Stimulated activated naive CD4-positive, alpha-beta T cell (primary cell): ENCODE measurements at regions not wholly inside any gene's neighbourhood (a gene's known extent, or its start where the extent isn't known, plus 50 kb on each side); places are given as distances from the start of the nearest gene placed in this dataset.

Experiments used
- DNase-seq, 6 experiments: peaks; one replicate each; lab custom pipeline; 2025; lab: John Stamatoyannopoulos, UW

DNA sequence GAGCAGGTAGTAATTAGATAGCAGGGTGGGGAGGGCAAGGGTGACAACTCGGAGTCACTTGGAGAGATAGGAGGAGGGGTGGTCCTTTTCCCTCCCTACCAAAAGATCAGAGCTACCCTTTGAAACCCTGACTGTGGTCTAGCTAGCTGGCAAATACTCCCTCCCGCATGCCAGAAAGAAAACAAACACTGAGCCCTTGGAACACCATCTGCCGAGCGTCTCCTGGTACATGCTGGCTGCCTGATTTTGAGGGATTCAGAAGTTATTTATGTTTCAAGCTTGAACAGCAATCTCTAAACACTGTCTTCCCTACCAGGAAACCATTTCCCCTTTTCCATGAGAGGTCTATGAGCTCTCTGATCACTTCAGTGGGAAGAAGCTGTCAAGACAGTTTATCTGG lies 291.6 kb upstream of the CFAP20DC start:
- no peak for DNase-seq

DNA sequence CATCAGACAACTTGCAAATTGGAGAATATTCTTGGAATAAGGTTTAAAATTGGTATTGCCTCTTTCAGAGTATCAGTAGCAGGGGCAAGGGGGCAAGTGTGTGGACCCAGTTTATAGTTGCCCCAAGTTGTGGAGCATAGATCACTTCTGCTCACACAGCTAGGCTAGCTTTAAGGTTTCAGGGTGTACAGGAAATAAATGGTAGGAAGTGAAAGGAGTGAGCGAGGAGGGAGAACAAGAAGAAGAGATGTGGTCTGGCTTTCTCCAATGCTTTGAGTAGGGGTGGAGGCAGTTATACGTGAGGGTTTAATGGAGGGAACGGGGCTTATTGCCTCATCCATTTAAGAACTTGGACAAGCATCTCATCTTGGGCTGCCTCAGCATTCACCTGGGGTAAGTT lies 290.0 kb upstream of the CFAP20DC start:
- DNase-seq, result no peak

DNA sequence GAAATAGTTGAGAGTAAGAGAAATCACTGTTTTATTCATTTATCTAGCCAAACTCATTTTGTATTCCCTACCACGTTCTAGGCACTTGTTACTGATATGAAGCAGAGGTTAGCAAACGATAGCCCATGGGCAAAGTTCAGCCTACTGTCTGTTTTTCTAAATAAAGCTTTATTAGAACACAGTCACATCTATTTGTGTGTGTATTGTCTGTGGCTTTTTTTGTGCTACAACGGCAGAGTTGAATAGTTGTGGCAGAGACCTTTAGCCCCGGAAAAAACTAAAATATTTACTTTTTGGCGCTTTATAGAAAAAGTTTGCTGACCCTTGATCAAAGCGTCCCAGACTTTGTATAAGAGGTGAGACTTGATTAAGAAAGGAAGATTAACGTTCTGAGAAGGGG lies 289.1 kb upstream of the CFAP20DC start:
- DNase-seq, result no peak

DNA sequence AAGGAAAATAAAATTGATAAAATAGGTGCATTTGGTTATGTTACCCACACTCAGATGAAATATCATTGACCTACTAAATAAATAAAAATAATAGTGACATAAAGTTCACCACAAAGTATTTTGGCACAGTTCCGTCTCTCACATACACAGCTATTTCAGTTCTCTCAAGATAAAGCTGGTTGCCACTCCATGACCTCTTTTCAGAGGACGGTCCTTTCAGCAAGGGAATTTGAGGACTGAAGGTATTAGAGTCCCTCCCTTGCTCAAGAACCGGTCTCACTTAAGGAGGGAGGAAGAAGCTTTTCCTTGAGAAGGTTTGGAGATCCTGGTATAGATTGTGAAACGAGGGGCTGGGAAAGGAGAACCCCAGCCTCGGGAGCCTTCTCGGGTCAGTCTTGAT lies 285.5 kb upstream of the CFAP20DC start:
- DNase-seq, result no peak

- DNase-seq, result no peak
Observed at GRCh38 chr3:59334585-59334984, 284.8 kb upstream of the CFAP20DC start.

DNA sequence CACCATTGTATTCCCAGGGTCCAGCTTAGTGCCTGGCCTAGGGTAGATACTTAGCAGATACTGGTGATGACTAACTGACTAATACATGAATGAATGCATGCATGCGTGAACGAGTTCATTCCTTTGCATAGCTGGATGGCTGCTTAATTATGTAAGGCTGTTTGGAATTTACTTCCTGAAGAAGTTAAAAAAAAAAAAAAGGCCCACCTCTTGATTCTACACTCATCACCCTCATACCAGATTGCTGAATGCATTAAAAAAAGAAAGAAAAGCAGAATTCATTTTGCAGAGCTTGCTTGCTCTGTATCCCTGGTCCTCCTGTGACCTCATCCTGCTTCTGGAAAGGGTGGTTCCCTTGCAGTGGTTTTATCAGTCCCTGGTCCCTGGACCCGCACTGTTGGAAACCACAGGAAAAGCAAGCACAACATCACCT lies 277.6 kb upstream of the CFAP20DC start:
- no peak for DNase-seq

DNA sequence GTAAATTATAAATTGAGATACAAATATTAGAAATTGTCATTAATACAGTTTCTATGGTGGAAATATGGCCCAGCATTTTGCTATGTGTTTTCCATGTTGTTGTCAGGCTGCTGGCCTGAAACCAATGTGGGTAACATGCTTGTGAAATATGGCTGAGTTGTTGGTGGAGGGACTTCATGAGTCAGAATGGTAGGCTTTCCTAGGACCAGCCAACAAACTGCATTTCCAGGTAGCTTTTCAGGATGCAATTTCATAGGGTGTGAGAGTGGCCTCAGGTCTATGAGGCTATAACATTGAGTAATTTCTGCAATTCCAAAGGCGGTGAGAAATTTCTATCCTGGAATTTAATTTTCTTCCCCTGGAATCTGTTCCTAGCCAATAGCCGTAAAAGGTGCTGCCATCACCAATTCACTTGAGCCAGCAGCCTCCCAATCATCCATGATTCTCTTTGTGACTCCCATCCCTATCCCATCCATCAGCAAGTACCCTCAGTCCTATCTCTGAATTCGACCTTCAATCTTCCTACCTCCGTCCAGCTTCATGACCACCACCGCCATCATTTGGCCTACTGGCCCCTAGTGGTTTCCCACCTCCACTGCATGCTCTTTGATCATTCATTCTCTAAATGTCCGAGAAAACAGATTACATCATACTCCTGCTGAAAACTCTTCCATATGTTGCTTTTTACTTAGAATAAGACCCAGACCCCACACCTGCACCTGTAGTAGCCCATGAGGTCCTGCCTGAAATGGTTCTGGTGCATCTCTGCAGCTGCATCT lies 276.6 kb upstream of the CFAP20DC start:
- no peak for DNase-seq

- DNase-seq, result no peak
Observed at GRCh38 chr3:59321881-59322540, 272.2 kb upstream of the CFAP20DC start.

GRCh38 chr3:59320080-59320479 lies 270.3 kb upstream of the CFAP20DC start:
- no peak for DNase-seq

DNA sequence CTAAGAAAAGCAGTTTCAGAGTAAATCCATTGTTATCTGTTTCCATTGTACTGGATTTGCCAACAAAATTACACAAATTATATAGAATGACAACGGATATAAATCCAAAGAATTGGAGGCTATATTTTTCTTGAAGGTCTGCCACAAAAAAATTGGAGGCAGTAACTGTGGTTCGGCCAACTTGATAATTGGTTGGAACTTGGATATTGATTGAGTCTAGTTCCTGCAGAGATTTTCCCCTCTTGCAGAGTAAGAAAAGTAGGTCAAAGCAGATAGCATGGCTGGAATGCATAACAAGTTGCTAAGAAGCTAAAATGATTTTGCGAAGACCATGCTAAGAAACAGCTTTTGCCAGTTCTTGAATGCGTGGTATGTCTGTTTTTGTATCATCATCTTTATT lies 269.6 kb upstream of the CFAP20DC start:
- DNase-seq, result no peak

GRCh38 chr3:59318881-59319280 lies 269.1 kb upstream of the CFAP20DC start:
- no peak for DNase-seq

GRCh38 chr3:59317386-59317785 lies 267.6 kb upstream of the CFAP20DC start:
- no peak for DNase-seq

GRCh38 chr3:59316688-59317275 lies 267.0 kb upstream of the CFAP20DC start:
- DNase-seq, result no peak

- peak in 2 of 6 experiments; percentile 5 to 19 for DNase-seq
Observed at GRCh38 chr3:59313365-59313764, 263.5 kb upstream of the CFAP20DC start.

GRCh38 chr3:59311231-59311630 lies 261.4 kb upstream of the CFAP20DC start:
- DNase-seq, result no peak

GRCh38 chr3:59310736-59311135 lies 260.9 kb upstream of the CFAP20DC start:
- DNase-seq, result no peak

DNA sequence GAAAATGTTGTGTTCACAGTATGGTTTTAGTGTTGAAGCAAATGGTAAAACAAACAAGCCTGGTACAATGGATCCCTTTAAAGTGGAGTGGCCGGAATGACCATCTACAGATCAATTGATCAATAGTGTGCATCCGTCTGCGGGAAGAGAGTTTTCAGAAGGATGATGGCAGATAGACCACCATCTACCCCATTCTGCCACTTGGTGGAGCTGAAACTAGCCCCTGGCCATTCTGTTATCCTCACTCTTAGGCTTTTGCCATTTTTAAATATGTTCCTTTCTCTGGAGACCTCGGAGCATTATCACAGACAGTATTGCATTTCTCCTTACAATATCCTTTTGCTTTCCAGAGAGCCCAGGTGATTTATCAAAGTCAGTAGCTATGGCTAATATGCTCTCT lies 258.9 kb upstream of the CFAP20DC start:
- no peak for DNase-seq

- no peak for DNase-seq
Observed at GRCh38 chr3:59308001-59308400, 258.2 kb upstream of the CFAP20DC start.

- DNase-seq, result no peak
Observed at GRCh38 chr3:59306436-59306835, 256.6 kb upstream of the CFAP20DC start.

DNA sequence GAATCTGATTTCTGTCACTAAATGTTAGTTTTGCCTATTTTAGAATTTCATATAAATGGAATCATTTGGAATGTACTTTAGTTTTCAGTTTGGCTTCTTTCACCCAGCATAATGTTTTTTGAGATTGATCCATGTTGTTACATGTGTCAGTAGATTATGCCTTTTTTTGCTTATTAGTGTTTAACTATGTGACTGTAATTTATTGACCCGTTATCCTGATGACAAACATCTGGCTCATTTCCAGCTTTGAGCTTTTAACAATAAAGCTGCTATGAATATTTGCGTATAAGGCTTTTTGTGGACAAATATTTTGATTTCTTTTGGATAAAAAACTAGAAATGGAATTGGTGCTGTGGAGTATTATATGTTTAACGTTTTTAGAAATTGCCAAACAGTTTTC lies 254.5 kb upstream of the CFAP20DC start:
- DNase-seq, result no peak

- no peak for DNase-seq
Observed at GRCh38 chr3:59303452-59303851, 253.6 kb upstream of the CFAP20DC start.

DNA sequence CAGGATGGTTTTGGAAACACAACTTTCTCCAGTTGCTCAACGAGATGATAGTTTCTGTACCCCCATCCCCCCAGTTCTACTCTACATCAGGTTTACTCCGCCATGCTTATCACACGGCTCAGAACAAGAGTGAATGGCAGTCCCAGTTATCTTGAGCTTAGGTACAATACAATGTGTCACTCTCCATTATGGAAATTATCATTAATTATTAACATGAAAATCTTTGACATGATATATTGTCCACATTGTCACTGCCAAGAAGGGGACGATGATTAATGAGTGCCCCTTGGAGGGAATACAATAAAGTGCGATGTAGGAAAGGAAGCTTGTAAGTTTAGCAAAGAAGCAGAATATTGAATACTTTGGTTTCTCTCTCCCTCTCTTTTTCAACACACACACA lies 252.6 kb upstream of the CFAP20DC start:
- DNase-seq, result no peak

DNA sequence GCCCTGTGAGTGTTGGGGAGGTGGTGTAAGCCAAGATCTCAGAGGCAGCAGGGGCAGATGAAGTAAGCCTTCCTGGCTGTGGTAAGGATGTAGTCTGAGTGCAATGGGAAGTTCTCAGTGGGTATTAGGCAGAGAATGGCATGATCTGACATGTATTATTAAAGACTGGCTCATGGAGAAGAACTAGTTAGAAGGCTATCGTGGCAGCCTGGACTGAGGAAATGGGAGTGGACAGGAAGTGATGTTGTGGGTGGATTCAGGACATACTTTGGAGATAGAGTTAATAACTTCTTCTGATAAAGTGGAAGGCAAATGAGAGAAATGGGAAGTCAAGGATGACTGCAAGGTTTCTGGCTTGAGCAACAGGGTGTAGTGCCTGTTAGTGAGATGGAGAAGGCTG lies 250.9 kb upstream of the CFAP20DC start:
- DNase-seq, result no peak
